ENCODE measurements at regions not wholly inside any gene's neighbourhood (a gene's known extent, or its start where the extent isn't known, plus 50 kb on each side); places are given as distances from the start of the nearest gene placed in this dataset.

- TF ChIP-seq EZH2 (IDR thresholded peaks at IDR 0.05) (no peak), FOXP2 (optimal IDR thresholded peaks at IDR 0.05; ENCODE audit: control extremely low read depth, extremely low read length, insufficient read depth) (no peak), POLR2AphosphoS5 (IDR thresholded peaks at IDR 0.05; ENCODE audit: borderline replicate concordance, low read depth, low read length) (no peak)
- Histone ChIP-seq H3K27ac (peak overlapping the region; percentile 57; the same call in 1 of the 2 replicates), H3K36me3 (ENCODE audit: insufficient read depth, low read length) (no peaks in the 10 kb centered on the region), H3K9me3 (ENCODE audit: low read depth, low read length) (no peaks in the 10 kb centered on the region), H3K4me3 (no peak overlapping the region), H3K9ac (ENCODE audit: insufficient read length) (no peak overlapping the region)
- DNase-seq (ENCODE audit: low read depth, low spot score) = no peak
Observed at GRCh38 chr3:23036728-23037127, 166.4 kb upstream of the UBE2E2 start.

GRCh38 chr3:23038471-23038870, 164.7 kb upstream of the UBE2E2 start:
- H3K9me3 ChIP-seq (ENCODE audit: low read depth, low read length) = no peaks in the 10 kb centered on the region
- no peak overlapping the region for H3K4me3 ChIP-seq
- TF ChIP-seq POLR2AphosphoS5 (IDR thresholded peaks at IDR 0.05; ENCODE audit: borderline replicate concordance, low read depth, low read length) (no peak), FOXP2 (optimal IDR thresholded peaks at IDR 0.05; ENCODE audit: control extremely low read depth, extremely low read length, insufficient read depth) (no peak), EZH2 (IDR thresholded peaks at IDR 0.05) (no peak)
- DNase-seq (ENCODE audit: low read depth, low spot score) = no peak
- H3K9ac ChIP-seq (ENCODE audit: insufficient read length) = no peak overlapping the region
- H3K36me3 ChIP-seq (ENCODE audit: insufficient read depth, low read length) = no peaks in the 10 kb centered on the region
- no peak overlapping the region for H3K27ac ChIP-seq

GRCh38 chr3:23041918-23042696, 161.0 kb upstream of the UBE2E2 start:
- TF ChIP-seq EZH2 (IDR thresholded peaks at IDR 0.05) (no peak), FOXP2 (optimal IDR thresholded peaks at IDR 0.05; ENCODE audit: control extremely low read depth, extremely low read length, insufficient read depth) (no peak), POLR2AphosphoS5 (IDR thresholded peaks at IDR 0.05; ENCODE audit: borderline replicate concordance, low read depth, low read length) (no peak)
- no peaks in the 10 kb centered on the region for H3K36me3 ChIP-seq (ENCODE audit: insufficient read depth, low read length)
- H3K9ac ChIP-seq (ENCODE audit: insufficient read length) = no peak overlapping the region
- H3K9me3 ChIP-seq (ENCODE audit: low read depth, low read length) = no peaks in the 10 kb centered on the region
- H3K27ac ChIP-seq = no peak overlapping the region
- no peak for DNase-seq (ENCODE audit: low read depth, low spot score)
- H3K4me3 ChIP-seq = no peak overlapping the region

- Histone ChIP-seq H3K4me3 (no peak overlapping the region), H3K9me3 (ENCODE audit: low read depth, low read length) (no peaks in the 10 kb centered on the region), H3K36me3 (ENCODE audit: insufficient read depth, low read length) (no peaks in the 10 kb centered on the region), H3K9ac (ENCODE audit: insufficient read length) (no peak overlapping the region), H3K27ac (no peak overlapping the region)
- TF ChIP-seq FOXP2 (optimal IDR thresholded peaks at IDR 0.05; ENCODE audit: control extremely low read depth, extremely low read length, insufficient read depth) = no peak
- DNase-seq (ENCODE audit: low read depth, low spot score) = no peak
Observed at GRCh38 chr3:23044463-23044862, 158.7 kb upstream of the UBE2E2 start.

- Histone ChIP-seq H3K27ac (no peak overlapping the region), H3K9me3 (ENCODE audit: low read depth, low read length) (no peaks in the 10 kb centered on the region), H3K36me3 (ENCODE audit: insufficient read depth, low read length) (no peaks in the 10 kb centered on the region), H3K4me3 (no peak overlapping the region), H3K9ac (ENCODE audit: insufficient read length) (no peak overlapping the region)
- no peak for DNase-seq (ENCODE audit: low read depth, low spot score)
- TF ChIP-seq POLR2AphosphoS5 (IDR thresholded peaks at IDR 0.05; ENCODE audit: borderline replicate concordance, low read depth, low read length) (no peak), EZH2 (IDR thresholded peaks at IDR 0.05) (no peak), FOXP2 (optimal IDR thresholded peaks at IDR 0.05; ENCODE audit: control extremely low read depth, extremely low read length, insufficient read depth) (no peak)
Observed at GRCh38 chr3:23046536-23046935, 156.6 kb upstream of the UBE2E2 start.

GRCh38 chr3:23051240-23052140, 151.6 kb upstream of the UBE2E2 start:
- H3K27ac ChIP-seq = no peak overlapping the region
- H3K36me3 ChIP-seq (ENCODE audit: insufficient read depth, low read length) = no peaks in the 10 kb centered on the region
- no peaks in the 10 kb centered on the region for H3K9me3 ChIP-seq (ENCODE audit: low read depth, low read length)
- TF ChIP-seq EZH2 (IDR thresholded peaks at IDR 0.05) (no peak), FOXP2 (optimal IDR thresholded peaks at IDR 0.05; ENCODE audit: control extremely low read depth, extremely low read length, insufficient read depth) (no peak), POLR2AphosphoS5 (IDR thresholded peaks at IDR 0.05; ENCODE audit: borderline replicate concordance, low read depth, low read length) (no peak)
- DNase-seq (ENCODE audit: low read depth, low spot score) = no peak
- H3K9ac ChIP-seq (ENCODE audit: insufficient read length) = no peak overlapping the region
- H3K4me3 ChIP-seq = no peak overlapping the region

- no peaks in the 10 kb centered on the region for H3K9me3 ChIP-seq (ENCODE audit: low read depth, low read length)
- H3K4me3 ChIP-seq = no peak overlapping the region
- H3K36me3 ChIP-seq (ENCODE audit: insufficient read depth, low read length) = no peaks in the 10 kb centered on the region
- no peak for TF ChIP-seq EZH2 (IDR thresholded peaks at IDR 0.05)
- no peak for TF ChIP-seq POLR2AphosphoS5 (IDR thresholded peaks at IDR 0.05; ENCODE audit: borderline replicate concordance, low read depth, low read length)
- no peak for TF ChIP-seq FOXP2 (optimal IDR thresholded peaks at IDR 0.05; ENCODE audit: control extremely low read depth, extremely low read length, insufficient read depth)
- no peak overlapping the region for H3K9ac ChIP-seq (ENCODE audit: insufficient read length)
- DNase-seq (ENCODE audit: low read depth, low spot score) = no peak
- H3K27ac ChIP-seq = no peak overlapping the region
Observed at GRCh38 chr3:23052208-23052607, 150.9 kb upstream of the UBE2E2 start.

- no peaks in the 10 kb centered on the region for H3K36me3 ChIP-seq (ENCODE audit: insufficient read depth, low read length)
- H3K4me3 ChIP-seq = no peak overlapping the region
- DNase-seq (ENCODE audit: low read depth, low spot score) = no peak
- TF ChIP-seq FOXP2 (optimal IDR thresholded peaks at IDR 0.05; ENCODE audit: control extremely low read depth, extremely low read length, insufficient read depth) (no peak), EZH2 (IDR thresholded peaks at IDR 0.05) (no peak), POLR2AphosphoS5 (IDR thresholded peaks at IDR 0.05; ENCODE audit: borderline replicate concordance, low read depth, low read length) (no peak)
- no peak overlapping the region for H3K9ac ChIP-seq (ENCODE audit: insufficient read length)
- no peaks in the 10 kb centered on the region for H3K9me3 ChIP-seq (ENCODE audit: low read depth, low read length)
- H3K27ac ChIP-seq = no peak overlapping the region
Observed at GRCh38 chr3:23052620-23053019, 150.5 kb upstream of the UBE2E2 start.

All from SK-N-MC (cell line).